GM10847 (cell line): ENCODE measurements at regions not wholly inside any gene's neighbourhood (a gene's known extent, or its start where the extent isn't known, plus 50 kb on each side); places are given as distances from the start of the nearest gene placed in this dataset.

ENCODE experiments used
- POLR2A ChIP-seq: IDR thresholded peaks from 2 replicates; pipeline ENCODE4 v1.6.1; 2011; ENCODE audit not compliant: insufficient read length; ENCODE audit errors: extremely low read depth

GRCh38 chr14:101428409-101428808 lies 132.9 kb upstream of the DIO3 start:
- no peak for TF ChIP-seq POLR2A

GRCh38 chr14:101435546-101435945 lies 125.7 kb upstream of the DIO3 start:
- TF ChIP-seq POLR2A: no peak

- TF ChIP-seq POLR2A: no peak
Observed at GRCh38 chr14:101439023-101439422, 122.3 kb upstream of the DIO3 start.

- TF ChIP-seq POLR2A: no peak
Observed at GRCh38 chr14:101440496-101440895, 120.8 kb upstream of the DIO3 start.

- TF ChIP-seq POLR2A: no peak
Observed at GRCh38 chr14:101441710-101442109, 119.6 kb upstream of the DIO3 start.

- TF ChIP-seq POLR2A: no peak
Observed at GRCh38 chr14:101442451-101442850, 118.8 kb upstream of the DIO3 start.

- TF ChIP-seq POLR2A: no peak
Observed at GRCh38 chr14:101444116-101444515, 117.2 kb upstream of the DIO3 start.

- TF ChIP-seq POLR2A: no peak
Observed at GRCh38 chr14:101445278-101445677, 116.0 kb upstream of the DIO3 start.

GRCh38 chr14:101446387-101446969 lies 114.8 kb upstream of the DIO3 start:
- TF ChIP-seq POLR2A: no peak

- no peak for TF ChIP-seq POLR2A
Observed at GRCh38 chr14:101449114-101449513, 112.2 kb upstream of the DIO3 start.

GRCh38 chr14:101451166-101451565 lies 110.1 kb upstream of the DIO3 start:
- TF ChIP-seq POLR2A: no peak

- TF ChIP-seq POLR2A: no peak
Observed at GRCh38 chr14:101453225-101453624, 108.1 kb upstream of the DIO3 start.

GRCh38 chr14:101454229-101454628 lies 107.1 kb upstream of the DIO3 start:
- TF ChIP-seq POLR2A: no peak

GRCh38 chr14:101456246-101457175 lies 104.8 kb upstream of the DIO3 start:
- TF ChIP-seq POLR2A: no peak

- no peak for TF ChIP-seq POLR2A
Observed at GRCh38 chr14:101457301-101457935, 103.9 kb upstream of the DIO3 start.
